Body of pancreas (tissue), 4 donors: ENCODE measurements at regions not wholly inside any gene's neighbourhood (a gene's known extent, or its start where the extent isn't known, plus 50 kb on each side); places are given as distances from the start of the nearest gene placed in this dataset.

Source experiments
- ATAC-seq: fragments of 150-250 bp; one replicate; pipeline ENCODE4 v1.9.1; 2016
- DNase-seq, 4 donors: peaks; one replicate each; pipeline ENCODE4 v3.0.0-alpha.2; 2019
- H3K27ac ChIP-seq, 4 donors: fragments of 200-600 bp; sonication (generic); 1 replicate in 3 of 4; 2 replicates in 1 of 4; pipeline versions ENCODE4 v1.5.1 to v1.6.1; 2016 to 2019; ENCODE audit warnings: mild to moderate bottlenecking in 1 of 4, mixed read lengths in 1 of 4, moderate library complexity in 1 of 4
- H3K27me3 ChIP-seq, 2 donors: fragments of 200-600 bp; sonication (generic); one replicate each; pipeline ENCODE4 v1.6.0; 2016; ENCODE audit warnings: mild to moderate bottlenecking in 1 of 2
- H3K36me3 ChIP-seq, 2 donors: fragments of 200-600 bp; sonication (generic); replicated peaks in 1 of 2; 2 replicates each; pipeline ENCODE4 v1.5.1; 2016; ENCODE audit warnings: low read depth in 2 of 2; ENCODE audit not compliant: insufficient read depth in 1 of 2
- H3K4me1 ChIP-seq: fragments of 200-600 bp; sonication (generic); one replicate; pipeline ENCODE4 v1.6.0; 2016
- H3K4me3 ChIP-seq, 2 donors: fragments of 200-600 bp; sonication (generic); 1 replicate in 1 of 2; 2 replicates in 1 of 2; pipeline ENCODE4 v1.5.1; 2016 to 2019
- H3K9me3 ChIP-seq, 3 donors: fragments of 200-600 bp; sonication (generic); 1 replicate in 2 of 3; 2 replicates in 1 of 3; pipeline ENCODE4 v1.5.1; 2016
- POLR2A ChIP-seq, 3 donors: fragments of 450-650 bp; IDR thresholded peaks; one replicate each; pipeline ENCODE4 v1.6.1; 2016; ENCODE audit warnings: antibody characterized with exemption in 3 of 3, mild to moderate bottlenecking in 2 of 3
- WGBS, 2 donors: methylation state at CpG; one replicate each; pipeline ENCODE4 v1.1.5; 2017; 5-methylcytosine and 5-hydroxymethylcytosine counted together
- intact Hi-C: fragments of 100-400 bp; cut with DNase I; formaldehyde crosslinking; loops from one replicate; pipeline ENCODE4 v1.15.1; 2023
- TF ChIP-seq, protein P1 (sequence below), 7 experiments: fragments of 450-650 bp in 4 of 7; fragments of 200-600 bp in 3 of 7; sonication (generic) in 3 of 7; IDR thresholded peaks; one replicate each; pipeline ENCODE4 v1.5.1; 2016 to 2019; ENCODE audit warnings: antibody characterized with exemption in 7 of 7

DNA sequence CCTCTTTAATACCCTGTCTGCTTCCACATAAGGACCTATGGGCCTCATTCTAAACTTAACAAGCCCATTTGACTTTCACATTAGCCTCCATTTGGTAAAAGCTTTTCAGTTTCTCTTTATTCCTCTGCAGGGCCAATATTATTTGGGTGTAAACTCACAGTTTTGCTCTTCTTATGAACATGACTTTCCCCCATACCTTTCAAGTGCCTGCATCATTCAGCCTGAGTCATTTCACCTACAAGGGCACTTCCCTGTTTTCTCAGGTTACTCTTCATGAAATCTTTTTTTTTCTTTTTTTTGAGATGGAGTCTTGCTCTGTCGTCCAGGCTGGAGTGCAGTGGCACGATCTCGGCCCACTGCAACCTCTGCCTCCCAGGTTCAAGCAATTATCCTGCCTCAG is 1258.1 kb upstream of the CELF2 start:
- Histone ChIP-seq H3K36me3 (no peaks in the 10 kb centered on the region), H3K4me1 (no peaks in the 10 kb centered on the region), H3K9me3 (no peaks in the 10 kb centered on the region), H3K4me3 (no peak overlapping the region), H3K27me3 (no peaks in the 10 kb centered on the region), H3K27ac (no peak overlapping the region)
- 62 to 71% methylated on average over 3 of the region's 3 CpGs for WGBS, 2 donors
- TF ChIP-seq POLR2A (IDR thresholded peaks at IDR 0.05), result no peak
- TF ChIP-seq, protein P1, sequence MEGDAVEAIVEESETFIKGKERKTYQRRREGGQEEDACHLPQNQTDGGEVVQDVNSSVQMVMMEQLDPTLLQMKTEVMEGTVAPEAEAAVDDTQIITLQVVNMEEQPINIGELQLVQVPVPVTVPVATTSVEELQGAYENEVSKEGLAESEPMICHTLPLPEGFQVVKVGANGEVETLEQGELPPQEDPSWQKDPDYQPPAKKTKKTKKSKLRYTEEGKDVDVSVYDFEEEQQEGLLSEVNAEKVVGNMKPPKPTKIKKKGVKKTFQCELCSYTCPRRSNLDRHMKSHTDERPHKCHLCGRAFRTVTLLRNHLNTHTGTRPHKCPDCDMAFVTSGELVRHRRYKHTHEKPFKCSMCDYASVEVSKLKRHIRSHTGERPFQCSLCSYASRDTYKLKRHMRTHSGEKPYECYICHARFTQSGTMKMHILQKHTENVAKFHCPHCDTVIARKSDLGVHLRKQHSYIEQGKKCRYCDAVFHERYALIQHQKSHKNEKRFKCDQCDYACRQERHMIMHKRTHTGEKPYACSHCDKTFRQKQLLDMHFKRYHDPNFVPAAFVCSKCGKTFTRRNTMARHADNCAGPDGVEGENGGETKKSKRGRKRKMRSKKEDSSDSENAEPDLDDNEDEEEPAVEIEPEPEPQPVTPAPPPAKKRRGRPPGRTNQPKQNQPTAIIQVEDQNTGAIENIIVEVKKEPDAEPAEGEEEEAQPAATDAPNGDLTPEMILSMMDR (IDR thresholded peaks at IDR 0.05), result no peak
- ATAC-seq, result no peak
- DNase-seq, result no peak
- intact Hi-C loops, result no loop called here

GRCh38 chr10:9762966-9763656 is 1254.6 kb upstream of the CELF2 start:
- 71 to 75% methylated on average over 7 of the region's 7 CpGs for WGBS, 2 donors

GRCh38 chr10:9766762-9767161 is 1250.9 kb upstream of the CELF2 start:
- Histone ChIP-seq H3K27me3 (no peaks in the 10 kb centered on the region), H3K4me3 (no peak overlapping the region), H3K9me3 (no peaks in the 10 kb centered on the region), H3K27ac (no peak overlapping the region), H3K36me3 (no peaks in the 10 kb centered on the region), H3K4me1 (no peaks in the 10 kb centered on the region)
- DNase-seq, result no peak
- intact Hi-C loops, result no loop called here
- no peak for TF ChIP-seq POLR2A (IDR thresholded peaks at IDR 0.05)
- TF ChIP-seq, protein P1 (IDR thresholded peaks at IDR 0.05), result peak in 1 of 7 experiments; percentile 5
- no peak for ATAC-seq

More at GRCh38 chr10:9762966-9763656, 1254.6 kb upstream of the CELF2 start:
- no peak for TF ChIP-seq POLR2A (IDR thresholded peaks at IDR 0.05)
- TF ChIP-seq, protein P1 (IDR thresholded peaks at IDR 0.05), result no peak
- no peaks in the 10 kb centered on the region for H3K4me1 ChIP-seq
- ATAC-seq (no peak), DNase-seq (no peak)
- no peak overlapping the region for H3K27ac ChIP-seq
- no peak overlapping the region for H3K4me3 ChIP-seq
- no peaks in the 10 kb centered on the region for H3K9me3 ChIP-seq
- intact Hi-C loops, result no loop called here
- H3K36me3 ChIP-seq, result no peaks in the 10 kb centered on the region
- no peaks in the 10 kb centered on the region for H3K27me3 ChIP-seq

- Histone ChIP-seq H3K27ac (no peak overlapping the region), H3K4me1 (no peaks in the 10 kb centered on the region), H3K9me3 (no peaks in the 10 kb centered on the region), H3K27me3 (no peaks in the 10 kb centered on the region), H3K36me3 (no peaks in the 10 kb centered on the region), H3K4me3 (no peak overlapping the region)
- 55 to 56% methylated on average over 2 of the region's 2 CpGs for WGBS, 2 donors
- TF ChIP-seq, protein P1 (IDR thresholded peaks at IDR 0.05), result no peak
- TF ChIP-seq POLR2A (IDR thresholded peaks at IDR 0.05), result no peak
- ATAC-seq, result no peak
- DNase-seq, result no peak
- intact Hi-C loops, result no loop called here
These were observed 1236.0 kb upstream of the CELF2 start for GRCh38 chr10:9781666-9782065.

DNA sequence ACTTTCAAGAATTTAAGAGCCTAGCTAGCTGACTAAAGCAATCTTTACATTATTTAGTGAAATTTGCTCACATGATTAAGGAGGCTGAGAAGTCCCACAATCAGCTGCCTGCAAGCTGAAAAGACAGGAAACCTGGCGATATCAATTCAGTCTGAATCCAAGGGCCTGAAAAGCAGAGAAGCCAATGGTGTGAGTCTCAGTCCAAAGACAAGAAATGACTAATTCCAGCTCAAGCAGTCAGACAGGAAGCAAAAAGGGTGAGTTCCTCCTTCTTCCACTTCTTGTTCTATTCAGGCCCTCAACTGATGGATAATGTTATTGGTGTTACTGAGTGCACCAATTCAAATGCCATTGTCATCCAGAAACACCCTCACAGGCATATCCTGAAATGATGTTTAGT is 1231.6 kb upstream of the CELF2 start:
- intact Hi-C loops, result no loop called here
- H3K4me3 ChIP-seq, result no peak overlapping the region
- TF ChIP-seq POLR2A (IDR thresholded peaks at IDR 0.05), result no peak
- TF ChIP-seq, protein P1 (IDR thresholded peaks at IDR 0.05), result no peak
- no peaks in the 10 kb centered on the region for H3K27me3 ChIP-seq
- no peaks in the 10 kb centered on the region for H3K36me3 ChIP-seq
- DNase-seq (no peak), ATAC-seq (no peak)
- no peaks in the 10 kb centered on the region for H3K4me1 ChIP-seq
- no peaks in the 10 kb centered on the region for H3K9me3 ChIP-seq
- 80 to 91% methylated on average over 1 of the region's 1 CpG for WGBS, 2 donors
- H3K27ac ChIP-seq, result no peak overlapping the region
